ENCODE measurements at regions not wholly inside any gene's neighbourhood (a gene's known extent, or its start where the extent isn't known, plus 50 kb on each side); places are given as distances from the start of the nearest gene placed in this dataset.
A peak's percentile ranks its signal among the peaks of the same experiment; 100 is the strongest.
"Not testable (repeated sequence)": the region's sequence is repeated elsewhere in the genome, so short reads cannot be mapped to it uniquely, and the experiment has no call there.

GRCh38 chr20:47971058-47971791 lies 185.9 kb upstream of the SULF2 start:
- no peak for DNase-seq

GRCh38 chr20:47970282-47970903 lies 185.1 kb upstream of the SULF2 start:
- DNase-seq: peak; percentile 35 to 45 (median 39)

- no peak for DNase-seq
These were observed 184.1 kb upstream of the SULF2 start for GRCh38 chr20:47969426-47969825.

- DNase-seq: no peak
These were observed 183.4 kb upstream of the SULF2 start for GRCh38 chr20:47968541-47969310.

DNA sequence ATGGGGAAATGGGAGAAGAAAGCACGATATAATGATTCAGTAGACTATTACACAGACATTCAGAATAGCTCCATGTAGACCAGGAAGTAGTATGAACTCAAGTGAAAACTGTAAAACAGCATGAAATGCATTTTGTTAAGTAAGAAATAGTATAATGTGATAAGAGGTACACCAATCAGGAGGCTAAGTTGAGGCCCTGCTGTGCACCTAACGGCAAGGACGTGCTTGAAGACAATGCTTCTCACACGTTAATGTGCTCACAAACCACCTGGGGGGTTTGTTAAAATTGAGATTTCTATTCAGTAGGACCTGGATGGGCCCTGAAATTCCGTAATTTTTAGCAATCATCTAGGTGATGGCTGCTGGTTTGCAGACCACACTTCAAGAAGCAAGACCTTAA lies 178.9 kb upstream of the SULF2 start:
- no peak for DNase-seq

GRCh38 chr20:47963022-47963421 lies 177.7 kb upstream of the SULF2 start:
- DNase-seq: no peak

GRCh38 chr20:47962286-47962963 lies 177.1 kb upstream of the SULF2 start:
- no peak for DNase-seq

GRCh38 chr20:47960769-47961541 lies 175.7 kb upstream of the SULF2 start:
- DNase-seq: no peak

DNA sequence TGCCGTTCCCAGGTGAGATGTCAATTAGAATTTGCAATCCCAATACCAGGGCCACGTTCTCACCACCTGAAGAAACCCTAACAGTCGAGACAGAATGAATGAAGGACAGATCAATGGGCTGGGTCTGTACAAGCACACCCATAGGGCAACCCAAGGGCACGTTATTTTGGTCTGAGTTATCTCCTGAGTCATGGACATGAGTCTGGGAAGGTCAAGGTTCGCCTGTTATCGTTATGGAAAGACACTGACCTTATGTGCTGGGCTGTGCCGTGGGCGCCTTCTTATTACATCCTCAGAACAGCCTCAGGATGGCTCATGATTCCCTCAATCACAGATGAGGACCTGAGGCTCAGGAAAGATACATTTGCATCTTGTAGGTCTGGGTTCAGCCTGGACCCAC lies 175.0 kb upstream of the SULF2 start:
- DNase-seq: no peak

- not testable (repeated sequence) for DNase-seq
These were observed 172.9 kb upstream of the SULF2 start for GRCh38 chr20:47957989-47958801.

- DNase-seq: no peak
These were observed 171.9 kb upstream of the SULF2 start for GRCh38 chr20:47957135-47957534.

DNA sequence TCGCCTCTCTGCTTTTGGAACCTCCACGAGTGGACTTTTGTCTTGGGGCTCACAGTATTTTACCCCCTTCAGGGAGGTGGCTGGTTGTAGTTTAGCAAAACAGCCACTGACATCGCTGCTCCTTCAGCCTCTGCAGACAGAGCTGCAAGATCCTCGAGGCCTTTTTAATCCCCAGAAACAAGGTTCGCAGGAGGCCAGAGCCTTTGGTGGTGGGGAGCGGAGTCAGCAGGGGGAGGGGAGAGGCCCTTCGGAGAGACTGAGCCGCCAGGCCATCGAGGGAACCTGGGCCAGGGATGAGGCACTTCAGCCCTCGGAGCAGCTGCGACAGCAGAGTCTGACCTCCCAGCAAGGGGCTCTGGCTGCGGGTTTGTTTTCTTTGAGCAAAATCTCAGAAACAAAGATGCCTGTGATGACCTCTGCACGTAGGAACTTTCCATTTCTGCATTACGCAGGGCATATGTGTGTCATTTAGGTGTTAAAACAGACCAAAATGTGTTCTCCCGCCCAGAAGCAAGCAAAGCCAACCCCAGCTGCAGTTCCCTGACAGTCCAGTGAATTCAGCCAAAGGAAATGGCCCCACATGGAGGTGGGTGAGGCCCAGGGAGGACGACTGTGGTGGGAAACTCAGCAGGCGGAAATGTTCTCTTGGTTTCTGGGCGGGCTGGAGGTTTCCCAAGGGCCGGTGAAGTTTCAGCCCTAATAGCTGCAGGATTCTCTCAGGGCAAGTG lies 171.2 kb upstream of the SULF2 start:
- DNase-seq: no peak

GRCh38 chr20:47953471-47953870 lies 168.2 kb upstream of the SULF2 start:
- no peak for DNase-seq

GRCh38 chr20:47952023-47952564 lies 166.8 kb upstream of the SULF2 start:
- no peak for DNase-seq

- DNase-seq: peak in 2 of 3 donors; percentile 10 to 21
These were observed 166.3 kb upstream of the SULF2 start for GRCh38 chr20:47951521-47951971.

GRCh38 chr20:47950913-47951283 lies 165.6 kb upstream of the SULF2 start:
- DNase-seq: no peak

- DNase-seq: peak in 1 of 3 donors; percentile 12
These were observed 165.0 kb upstream of the SULF2 start for GRCh38 chr20:47950124-47950912.

GRCh38 chr20:47949230-47949629 lies 163.9 kb upstream of the SULF2 start:
- peak in 1 of 3 donors; percentile 10 for DNase-seq

- no peak for DNase-seq
These were observed 159.4 kb upstream of the SULF2 start for GRCh38 chr20:47944682-47945081.

DNA sequence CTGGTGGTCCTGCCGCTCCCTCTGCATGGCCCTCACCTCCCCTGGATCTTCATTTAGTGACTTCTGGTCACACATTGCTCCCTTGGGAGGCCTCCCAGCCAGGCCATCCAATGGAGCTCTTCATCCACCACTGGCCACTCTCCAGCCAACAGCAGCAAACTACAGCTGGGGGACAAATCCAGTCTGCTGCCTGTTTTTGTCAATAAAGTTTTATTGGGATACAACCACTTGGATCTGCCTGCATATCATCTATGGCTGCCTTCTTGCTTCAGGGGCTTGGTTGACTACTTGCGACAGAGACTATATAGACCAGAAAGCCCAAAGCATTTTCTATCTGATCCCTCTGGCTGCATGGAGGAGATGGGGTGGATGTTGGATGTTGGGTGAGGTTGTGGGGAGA lies 156.6 kb upstream of the SULF2 start:
- DNase-seq: no peak

Data from suppressor macrophage treated with lipopolysaccharide for 1 hour (primary cell).